ES-I3 (cell line): ENCODE measurements at regions not wholly inside any gene's neighbourhood (a gene's known extent, or its start where the extent isn't known, plus 50 kb on each side); places are given as distances from the start of the nearest gene placed in this dataset.
"Not testable (repeated sequence)": the region's sequence is repeated elsewhere in the genome, so short reads cannot be mapped to it uniquely, and the experiment has no call there.

Experiments
- H3K36me3 ChIP-seq: 2 replicates; pipeline ENCODE4 v1.6.1; 2013; ENCODE audit warnings: mild to moderate bottlenecking, low read length, control low read depth, moderate library complexity; ENCODE audit not compliant: insufficient read depth
- H3K4me1 ChIP-seq: 2 replicates; pipeline ENCODE4 v1.6.1; 2013; ENCODE audit warnings: mild to moderate bottlenecking, control low read depth, low read length; ENCODE audit not compliant: insufficient read depth
- H3K9ac ChIP-seq: 2 replicates; pipeline ENCODE4 v1.6.1; 2013; ENCODE audit warnings: low read depth, mild to moderate bottlenecking, low read length, moderate library complexity
- H3K9me3 ChIP-seq: 2 replicates; pipeline ENCODE4 v1.6.1; 2013; ENCODE audit warnings: mild to moderate bottlenecking, low read length, moderate library complexity; ENCODE audit not compliant: control insufficient read depth, insufficient read depth

DNA sequence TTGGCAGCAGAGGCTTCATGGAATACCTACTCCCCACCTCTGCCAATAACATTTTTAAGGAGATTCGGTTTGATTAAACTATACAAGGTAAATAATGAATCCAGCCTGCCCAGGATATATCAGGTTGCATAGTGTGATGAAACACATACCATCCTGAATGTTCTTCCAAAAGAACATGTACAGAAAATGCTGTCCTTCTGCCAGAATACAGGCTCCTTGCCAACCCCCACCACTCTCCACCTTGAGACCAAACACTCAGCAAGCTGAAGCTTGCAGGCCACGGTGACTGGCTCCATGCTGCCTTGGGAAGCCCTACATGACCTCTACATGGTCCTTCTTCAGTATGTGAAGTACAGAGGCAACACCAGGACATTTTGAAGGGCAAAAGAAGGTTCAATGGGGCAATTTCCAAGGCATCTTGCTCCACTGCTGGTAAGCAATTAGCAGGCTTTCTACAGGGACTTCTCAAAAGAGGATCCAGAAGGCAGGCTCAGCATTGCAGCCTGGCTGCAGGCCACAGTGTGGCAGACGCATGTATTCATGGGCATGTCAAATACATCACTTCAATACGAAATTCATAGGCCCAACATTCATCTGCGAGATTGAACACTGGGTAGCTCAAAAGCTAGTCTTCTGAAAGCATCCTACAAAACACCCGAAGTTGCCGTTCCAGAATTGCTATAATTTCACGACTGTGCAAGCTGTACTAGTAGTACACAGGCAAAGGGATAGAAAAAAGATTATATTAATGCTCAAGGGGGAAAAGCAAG lies 62.4 kb upstream of the SERP2 start:
- no peaks in the 10 kb centered on the region for H3K9me3 ChIP-seq
- H3K36me3 ChIP-seq: no peaks in the 10 kb centered on the region
- H3K9ac ChIP-seq: no peak overlapping the region
- H3K4me1 ChIP-seq: peaks cover 6% of the 10 kb centered on the region; the same call in 1 of the 2 replicates

GRCh38 chr13:44312131-44312530 lies 61.5 kb upstream of the SERP2 start:
- Histone ChIP-seq H3K36me3 (no peaks in the 10 kb centered on the region), H3K9ac (no peak overlapping the region), H3K9me3 (no peaks in the 10 kb centered on the region), H3K4me1 (peaks cover 6% of the 10 kb centered on the region; the same call in 1 of the 2 replicates)

DNA sequence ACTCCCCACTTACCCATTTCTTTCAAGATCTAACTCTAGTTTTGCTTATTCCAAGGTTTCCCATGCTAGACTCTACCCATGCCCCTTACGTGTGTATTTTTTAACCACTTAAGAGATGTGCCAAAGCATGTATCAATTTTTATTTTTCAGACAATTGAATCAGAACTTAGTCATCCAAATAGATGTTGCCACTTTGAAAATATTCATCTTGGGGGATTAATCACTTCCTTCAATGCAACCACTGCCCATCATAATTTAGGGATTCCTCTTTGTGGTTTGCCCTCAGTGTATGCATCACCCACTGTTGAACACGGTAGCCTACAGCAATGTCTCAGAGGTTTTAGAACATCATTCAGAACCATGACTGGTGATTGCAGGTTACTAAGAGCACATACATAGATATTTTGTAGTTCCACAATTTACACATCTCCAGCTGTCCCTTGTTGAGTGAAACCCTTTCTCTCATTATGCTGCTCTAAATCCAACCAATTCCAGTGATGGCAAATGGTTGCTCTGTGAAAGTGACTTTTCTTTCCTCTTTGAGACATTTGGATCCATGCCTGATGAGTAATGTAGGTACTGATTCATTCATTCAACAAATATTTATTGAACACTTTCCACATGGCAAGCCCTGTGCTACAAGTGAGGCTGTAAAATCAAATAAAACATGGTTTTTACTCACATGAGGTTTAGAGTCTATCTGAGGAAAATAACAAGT lies 60.6 kb upstream of the SERP2 start:
- Histone ChIP-seq H3K9ac (no peak overlapping the region), H3K4me1 (no peaks in the 10 kb centered on the region), H3K9me3 (no peaks in the 10 kb centered on the region; the same call in 1 of the 2 replicates), H3K36me3 (no peaks in the 10 kb centered on the region)

GRCh38 chr13:44313674-44314073 lies 60.0 kb upstream of the SERP2 start:
- no peaks in the 10 kb centered on the region; the same call in 1 of the 2 replicates for H3K9me3 ChIP-seq
- no peak overlapping the region for H3K9ac ChIP-seq
- no peaks in the 10 kb centered on the region for H3K4me1 ChIP-seq
- no peaks in the 10 kb centered on the region for H3K36me3 ChIP-seq

DNA sequence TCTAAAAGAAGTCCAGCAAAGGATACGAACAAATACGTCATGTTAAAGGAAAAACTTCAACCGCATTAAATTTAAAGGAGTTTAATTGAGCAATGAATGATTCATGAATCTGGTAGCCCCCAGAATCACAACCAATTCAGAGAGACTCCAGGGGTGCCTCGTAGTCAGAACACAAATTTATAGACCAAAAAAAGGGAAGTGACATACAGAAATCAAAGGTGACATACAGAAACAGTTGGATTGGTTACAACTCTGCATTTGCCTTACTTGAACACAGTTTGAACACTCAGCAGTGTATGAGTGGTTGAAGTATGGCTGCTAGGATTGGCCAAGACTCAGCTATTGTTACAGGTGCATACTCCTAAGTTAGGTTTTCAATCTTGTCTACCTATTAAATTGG lies 59.5 kb upstream of the SERP2 start:
- H3K36me3 ChIP-seq, H3K9ac ChIP-seq, H3K9me3 ChIP-seq, H3K4me1 ChIP-seq: not testable (repeated sequence)

DNA sequence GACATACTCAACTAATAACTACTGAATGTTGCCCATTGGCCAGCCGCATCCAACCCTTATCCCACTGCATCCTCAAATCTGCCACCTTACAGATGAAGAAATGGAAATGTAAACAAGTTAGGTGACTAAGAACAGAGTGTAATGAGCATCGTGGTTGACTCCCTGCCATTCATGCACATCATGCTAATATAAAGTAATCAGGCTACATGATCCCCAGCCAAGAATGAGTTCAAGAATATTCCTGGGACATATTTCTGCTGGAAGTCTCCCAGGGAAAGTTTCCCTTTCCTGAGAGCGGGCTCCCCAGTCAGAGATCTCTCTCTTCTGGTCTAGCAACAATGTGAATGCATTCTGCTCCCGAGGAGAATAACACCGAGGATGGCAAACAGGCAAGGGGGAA lies 55.9 kb upstream of the SERP2 start:
- H3K9ac ChIP-seq: no peak overlapping the region

DNA sequence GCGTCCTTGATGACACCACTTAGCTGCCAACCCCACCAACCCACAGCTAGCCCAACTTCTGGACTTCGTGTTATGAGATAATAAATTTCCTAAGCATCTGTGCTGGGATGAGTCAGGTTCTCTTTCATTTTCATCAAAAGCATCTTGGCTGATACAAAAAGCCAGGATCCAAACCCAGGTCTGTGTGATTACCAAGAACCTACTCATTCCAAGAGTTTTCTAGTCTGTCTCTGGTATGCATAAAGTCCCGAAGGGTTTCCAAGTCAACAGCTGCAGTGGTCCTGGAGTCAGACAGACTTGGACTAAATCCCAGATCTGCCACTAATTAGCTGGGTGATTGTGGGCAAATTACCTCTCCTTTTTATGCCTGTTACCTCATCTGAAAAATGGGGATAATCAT lies 55.5 kb upstream of the SERP2 start:
- H3K4me1 ChIP-seq: no peaks in the 10 kb centered on the region
- no peak overlapping the region for H3K9ac ChIP-seq
- peaks cover 5% of the 10 kb centered on the region; the same call in 1 of the 2 replicates for H3K9me3 ChIP-seq
- H3K36me3 ChIP-seq: no peaks in the 10 kb centered on the region

More for the DNA sequence above, 55.9 kb upstream of the SERP2 start:
- Histone ChIP-seq H3K9me3 (peaks cover 5% of the 10 kb centered on the region; the same call in 1 of the 2 replicates), H3K36me3 (no peaks in the 10 kb centered on the region), H3K4me1 (no peaks in the 10 kb centered on the region)

DNA sequence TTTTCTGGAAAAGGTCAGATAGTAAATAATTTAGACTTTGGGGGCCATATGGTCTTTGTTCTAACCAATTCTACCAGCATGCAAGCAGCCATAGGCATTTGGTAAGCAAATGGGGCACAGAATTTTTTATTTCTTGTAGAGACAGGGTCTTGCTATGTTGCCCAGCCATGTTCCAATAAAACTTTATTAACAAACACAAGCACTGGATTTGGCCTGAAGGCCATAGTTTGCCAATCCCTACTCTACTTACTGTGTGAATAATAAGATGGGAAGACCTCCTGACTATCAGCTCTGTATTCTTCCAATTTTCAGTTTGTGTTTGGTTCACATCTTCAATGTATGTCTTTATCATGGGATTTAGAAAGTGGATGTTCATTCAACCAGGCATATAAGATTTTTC lies 53.0 kb upstream of the SERP2 start:
- no peaks in the 10 kb centered on the region for H3K4me1 ChIP-seq
- H3K36me3 ChIP-seq: no peaks in the 10 kb centered on the region
- no peak overlapping the region for H3K9ac ChIP-seq
- H3K9me3 ChIP-seq: peaks cover 5% of the 10 kb centered on the region; the same call in 1 of the 2 replicates

DNA sequence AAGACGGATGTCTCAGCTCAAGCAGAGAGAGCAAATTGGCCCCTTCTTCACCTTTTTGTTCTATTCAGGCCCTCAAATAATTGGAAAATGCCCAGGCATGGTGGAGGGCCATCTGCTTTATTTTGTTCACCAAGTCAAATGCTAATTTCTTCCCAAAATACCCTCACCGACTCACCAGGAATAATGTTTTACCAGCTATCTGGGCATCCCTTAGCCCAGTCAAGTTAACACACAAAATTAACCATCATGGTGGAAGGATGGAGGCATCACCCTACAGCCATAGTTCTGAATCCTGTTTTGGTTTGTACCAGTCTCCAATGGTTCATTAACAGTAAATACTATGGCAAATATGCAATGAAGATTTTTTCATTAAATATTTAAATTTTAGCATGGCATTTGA lies 51.7 kb upstream of the SERP2 start:
- H3K4me1 ChIP-seq: no peaks in the 10 kb centered on the region
- no peaks in the 10 kb centered on the region for H3K36me3 ChIP-seq
- peaks cover 5% of the 10 kb centered on the region; the same call in 1 of the 2 replicates for H3K9me3 ChIP-seq
- no peak overlapping the region for H3K9ac ChIP-seq

- Histone ChIP-seq H3K9me3 (peaks cover 5% of the 10 kb centered on the region; the same call in 1 of the 2 replicates), H3K4me1 (no peaks in the 10 kb centered on the region), H3K36me3 (no peaks in the 10 kb centered on the region), H3K9ac (no peak overlapping the region)
Measured at GRCh38 chr13:44322928-44323327, 50.7 kb upstream of the SERP2 start.

DNA sequence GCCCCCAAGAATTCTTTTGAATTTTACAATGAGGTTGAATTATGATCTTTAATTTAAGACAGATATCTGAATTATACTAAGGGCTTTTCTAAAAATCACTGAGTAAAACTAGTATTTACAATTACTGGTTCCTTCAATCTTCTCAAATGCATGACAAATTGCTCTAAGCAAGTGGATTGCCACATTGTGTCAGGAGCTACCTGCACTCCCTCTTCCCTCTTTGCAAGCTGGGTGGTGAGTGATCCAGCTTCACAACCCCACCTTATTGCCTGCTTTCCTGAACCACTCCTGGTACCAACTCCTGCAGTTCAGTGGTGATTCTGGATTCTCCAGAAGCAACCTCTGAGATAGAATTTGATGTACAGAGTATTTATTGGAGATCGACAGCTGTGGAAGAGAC lies 49.9 kb upstream of the SERP2 start:
- Histone ChIP-seq H3K36me3 (no peaks in the 10 kb centered on the region), H3K9ac (no peak overlapping the region), H3K4me1 (no peaks in the 10 kb centered on the region), H3K9me3 (peaks cover 5% of the 10 kb centered on the region; the same call in 1 of the 2 replicates)
